Upper lobe of left lung (tissue), 6 donors: ENCODE measurements at regions not wholly inside any gene's neighbourhood (a gene's known extent, or its start where the extent isn't known, plus 50 kb on each side); places are given as distances from the start of the nearest gene placed in this dataset.

Experiments used
- ATAC-seq, 2 donors: fragments of 200-7000 bp; cut with Tn5 transposase; one replicate each; pipeline ENCODE4 v1.9.1; 2022; ENCODE audit warnings: mild to moderate bottlenecking in 2 of 2, moderate library complexity in 2 of 2; ENCODE audit not compliant: low FRiP score in 2 of 2
- DNase-seq, 2 donors: peaks; one replicate each; pipeline ENCODE4 v3.0.0-alpha.2; 2019 to 2020
- H3K27ac ChIP-seq, 4 donors: fragments of 200-600 bp; sonication (generic); one replicate each; pipeline ENCODE4 v1.5.1; 2016 to 2019
- H3K27me3 ChIP-seq, 4 donors: fragments of 200-600 bp; sonication (generic); one replicate each; pipeline ENCODE4 v1.5.1; 2017 to 2019
- H3K36me3 ChIP-seq, 4 donors: fragments of 200-600 bp; sonication (generic); one replicate each; pipeline ENCODE4 v1.5.1; 2016 to 2019
- H3K4me1 ChIP-seq, 4 donors: fragments of 200-600 bp; sonication (generic); one replicate each; pipeline ENCODE4 v1.5.1; 2018 to 2019
- H3K4me3 ChIP-seq, 4 donors: fragments of 200-600 bp; sonication (generic); one replicate each; pipeline ENCODE4 v1.5.1; 2017 to 2019; ENCODE audit warnings: mild to moderate bottlenecking in 2 of 4, moderate library complexity in 1 of 4
- H3K9me3 ChIP-seq, 4 donors: fragments of 200-600 bp; sonication (generic); one replicate each; pipeline ENCODE4 v1.5.1; 2018 to 2019
- EP300 ChIP-seq, 4 donors: sonication (generic); formaldehyde crosslinking; IDR thresholded peaks; one replicate each; pipeline ENCODE4 v1.5.1; 2017; ENCODE audit warnings: antibody characterized with exemption in 4 of 4, control low read depth in 2 of 4
- POLR2A ChIP-seq, 4 donors: fragments of 450-650 bp; IDR thresholded peaks; one replicate each; pipeline ENCODE4 v1.5.1; 2016 to 2017; ENCODE audit warnings: antibody characterized with exemption in 4 of 4, mild to moderate bottlenecking in 2 of 4
- POLR2AphosphoS5 ChIP-seq, 2 donors: sonication (generic); formaldehyde crosslinking; IDR thresholded peaks; one replicate each; pipeline ENCODE4 v1.5.1; 2017; ENCODE audit warnings: antibody characterized with exemption in 2 of 2
- whole genome bisulfite sequencing, 2 donors: methylation state at CpG; one replicate each; pipeline ENCODE4 v1.1.5; 2017 to 2018; 5-methylcytosine and 5-hydroxymethylcytosine counted together
- TF ChIP-seq, protein P1 (sequence below), 6 experiments: fragments of 450-650 bp in 4 of 6; fragments of 200-600 bp in 2 of 6; sonication (generic) in 2 of 6; IDR thresholded peaks; one replicate each; pipeline ENCODE4 v1.5.1; 2016 to 2019; ENCODE audit warnings: antibody characterized with exemption in 6 of 6
- donor health status: DM: no; HTN: no; CAD: no; lungs with moderate emphysema.
- donor health status: DM: no; HTN: yes; CAD: no; lungs with severe emphysema.

DNA sequence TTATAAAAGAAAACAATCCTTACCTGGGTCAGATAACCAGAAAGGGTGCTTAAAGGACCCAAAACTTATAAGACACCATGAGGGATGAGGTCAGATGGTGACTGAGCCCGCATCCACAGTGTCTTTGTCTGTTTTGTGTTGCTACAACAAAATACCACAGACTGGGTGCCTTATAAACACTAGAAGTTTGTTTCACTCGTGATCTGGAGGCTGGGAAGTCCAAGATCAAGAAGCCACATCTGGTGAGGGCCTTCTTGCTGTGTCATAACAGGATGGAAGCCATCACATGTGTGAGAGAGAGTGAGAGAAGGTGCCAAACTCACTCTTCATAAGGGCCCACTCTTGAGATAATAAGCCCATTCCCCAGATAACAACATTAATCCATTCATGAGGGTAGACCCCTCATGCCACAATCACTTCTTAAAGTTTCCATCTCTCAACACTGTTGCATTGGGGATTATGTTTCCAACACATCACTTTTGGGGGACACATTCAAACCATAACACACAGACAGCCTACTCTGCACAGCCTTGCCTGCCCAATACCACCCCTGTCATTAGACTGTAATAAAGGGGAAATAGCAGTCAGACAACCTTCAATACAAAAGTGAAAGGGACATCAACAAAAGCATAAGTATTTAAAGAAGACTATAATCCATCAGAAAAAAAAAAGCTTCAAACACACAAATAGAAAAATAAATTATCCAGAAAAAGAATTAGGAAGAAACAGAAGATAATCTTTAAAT, 249.8 kb downstream of the ANAPC1 start:
- ATAC-seq (no peak), DNase-seq (no peak)
- 67 to 69% methylated on average over 2 of the region's 2 CpGs for WGBS, 2 donors
- TF ChIP-seq POLR2A (IDR thresholded peaks at IDR 0.05) (no peak), EP300 (IDR thresholded peaks at IDR 0.05) (no peak), POLR2AphosphoS5 (IDR thresholded peaks at IDR 0.05) (no peak)
- TF ChIP-seq, protein P1, sequence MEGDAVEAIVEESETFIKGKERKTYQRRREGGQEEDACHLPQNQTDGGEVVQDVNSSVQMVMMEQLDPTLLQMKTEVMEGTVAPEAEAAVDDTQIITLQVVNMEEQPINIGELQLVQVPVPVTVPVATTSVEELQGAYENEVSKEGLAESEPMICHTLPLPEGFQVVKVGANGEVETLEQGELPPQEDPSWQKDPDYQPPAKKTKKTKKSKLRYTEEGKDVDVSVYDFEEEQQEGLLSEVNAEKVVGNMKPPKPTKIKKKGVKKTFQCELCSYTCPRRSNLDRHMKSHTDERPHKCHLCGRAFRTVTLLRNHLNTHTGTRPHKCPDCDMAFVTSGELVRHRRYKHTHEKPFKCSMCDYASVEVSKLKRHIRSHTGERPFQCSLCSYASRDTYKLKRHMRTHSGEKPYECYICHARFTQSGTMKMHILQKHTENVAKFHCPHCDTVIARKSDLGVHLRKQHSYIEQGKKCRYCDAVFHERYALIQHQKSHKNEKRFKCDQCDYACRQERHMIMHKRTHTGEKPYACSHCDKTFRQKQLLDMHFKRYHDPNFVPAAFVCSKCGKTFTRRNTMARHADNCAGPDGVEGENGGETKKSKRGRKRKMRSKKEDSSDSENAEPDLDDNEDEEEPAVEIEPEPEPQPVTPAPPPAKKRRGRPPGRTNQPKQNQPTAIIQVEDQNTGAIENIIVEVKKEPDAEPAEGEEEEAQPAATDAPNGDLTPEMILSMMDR (IDR thresholded peaks at IDR 0.05) = no peak
- Histone ChIP-seq H3K27me3 (no peaks in the 10 kb centered on the region), H3K36me3 (no peaks in the 10 kb centered on the region), H3K27ac (no peak overlapping the region), H3K9me3 (peaks cover 0 to 8% (median 3%) of the 10 kb centered on the region in 4 donors), H3K4me1 (peaks cover 0 to 5% (median 0%) of the 10 kb centered on the region in 4 donors), H3K4me3 (no peak overlapping the region)

GRCh38 chr2:111634995-111635538, 248.9 kb downstream of the ANAPC1 start:
- peaks cover 0 to 5% (median 0%) of the 10 kb centered on the region in 4 donors for H3K4me1 ChIP-seq
- peaks cover 0 to 6% (median 2%) of the 10 kb centered on the region in 4 donors for H3K9me3 ChIP-seq
- no peaks in the 10 kb centered on the region for H3K36me3 ChIP-seq
- H3K27ac ChIP-seq = no peak overlapping the region
- no peaks in the 10 kb centered on the region for H3K27me3 ChIP-seq
- H3K4me3 ChIP-seq = no peak overlapping the region
- TF ChIP-seq, protein P1 (IDR thresholded peaks at IDR 0.05) = no peak
- TF ChIP-seq POLR2AphosphoS5 (IDR thresholded peaks at IDR 0.05) (no peak), EP300 (IDR thresholded peaks at IDR 0.05) (no peak), POLR2A (IDR thresholded peaks at IDR 0.05) (no peak)
- DNase-seq (no peak), ATAC-seq (no peak)
- WGBS, 2 donors = 88 to 90% methylated on average over 4 of the region's 4 CpGs

DNA sequence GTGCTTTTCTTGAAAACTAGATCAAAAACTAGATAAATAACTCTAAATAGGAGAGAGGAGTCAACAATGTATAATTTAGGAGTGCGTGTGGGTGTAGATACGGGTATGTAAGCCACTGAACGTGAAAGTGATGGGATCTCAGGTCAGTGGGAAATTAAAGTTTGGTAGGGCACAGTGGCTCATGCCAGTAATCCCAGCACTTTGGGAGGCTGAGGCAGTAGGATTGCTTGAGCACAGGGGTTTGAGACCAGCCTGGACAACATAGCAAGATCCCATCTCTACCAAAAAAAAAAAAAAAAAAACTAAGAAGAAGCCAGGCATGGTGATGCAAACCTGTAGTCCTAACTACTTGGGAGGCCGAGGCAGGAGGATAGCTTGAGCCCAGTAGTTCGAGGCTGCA, 247.1 kb downstream of the ANAPC1 start:
- Histone ChIP-seq H3K4me1 (peaks cover 0 to 5% (median 0%) of the 10 kb centered on the region in 4 donors), H3K9me3 (peaks cover 0 to 5% (median 0%) of the 10 kb centered on the region in 4 donors), H3K36me3 (no peaks in the 10 kb centered on the region), H3K27ac (no peak overlapping the region), H3K27me3 (no peaks in the 10 kb centered on the region), H3K4me3 (no peak overlapping the region)
- no peak for DNase-seq
- WGBS, 2 donors = 91 to 95% methylated on average over 5 of the region's 5 CpGs
- ATAC-seq = no peak
- TF ChIP-seq, protein P1 (IDR thresholded peaks at IDR 0.05) = no peak
- TF ChIP-seq POLR2A (IDR thresholded peaks at IDR 0.05) (no peak), EP300 (IDR thresholded peaks at IDR 0.05) (no peak), POLR2AphosphoS5 (IDR thresholded peaks at IDR 0.05) (no peak)

DNA sequence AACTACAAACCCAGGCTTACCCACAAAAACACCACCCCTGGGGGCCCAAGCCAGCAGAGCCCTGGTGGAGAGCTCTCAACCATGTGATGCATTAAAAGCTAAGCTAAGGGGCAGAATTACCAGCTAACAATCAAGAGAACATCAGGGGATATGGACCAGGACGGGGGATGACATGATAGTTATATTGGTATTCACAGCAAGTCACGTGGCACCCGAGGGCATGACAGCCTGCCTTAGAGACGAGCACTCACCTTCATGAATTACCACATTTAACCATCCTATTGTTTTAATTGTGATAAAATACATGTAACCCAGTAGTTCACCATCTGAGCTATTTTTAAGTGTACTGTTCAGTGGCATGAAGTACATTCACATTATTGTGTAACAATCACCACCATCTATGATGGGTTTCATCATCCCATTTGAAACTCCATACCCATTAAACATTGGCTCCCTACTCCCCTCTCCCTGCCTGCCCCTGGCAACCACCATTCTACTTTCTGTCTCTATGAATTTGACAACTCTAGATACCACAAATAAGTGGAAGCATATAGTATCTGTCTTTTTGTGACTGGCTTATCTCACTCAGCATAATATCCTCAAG, 245.6 kb downstream of the ANAPC1 start:
- TF ChIP-seq EP300 (IDR thresholded peaks at IDR 0.05) = no peak
- no peak for TF ChIP-seq POLR2A (IDR thresholded peaks at IDR 0.05)
- no peak overlapping the region for H3K4me3 ChIP-seq
- H3K27me3 ChIP-seq = no peaks in the 10 kb centered on the region
- DNase-seq (no peak), ATAC-seq (no peak)
- H3K4me1 ChIP-seq = peaks cover 0 to 5% (median 0%) of the 10 kb centered on the region in 4 donors
- WGBS, 2 donors = 69 to 97% methylated on average over 4 of the region's 4 CpGs
- H3K9me3 ChIP-seq = peaks cover 0 to 5% (median 0%) of the 10 kb centered on the region in 4 donors
- no peaks in the 10 kb centered on the region for H3K36me3 ChIP-seq
- H3K27ac ChIP-seq = no peak overlapping the region

DNA sequence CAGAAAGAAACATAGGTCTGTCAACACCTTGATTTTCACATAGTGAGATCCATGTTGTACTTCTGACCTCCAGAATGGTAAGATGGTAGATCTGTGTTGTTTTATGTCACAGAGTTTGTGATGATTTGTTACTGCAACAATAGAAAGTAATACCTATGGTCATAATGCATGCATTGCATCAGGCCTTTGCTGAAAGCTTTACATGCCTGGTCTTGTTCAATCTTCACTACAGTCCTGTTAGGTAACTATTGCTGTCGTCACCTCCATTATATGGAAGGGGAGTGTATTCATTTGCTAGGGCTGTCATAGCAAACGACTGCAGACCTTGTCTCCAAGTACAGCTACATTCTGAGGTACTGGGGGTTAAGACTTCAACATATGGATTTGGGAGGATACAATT, 243.5 kb downstream of the ANAPC1 start:
- TF ChIP-seq EP300 (IDR thresholded peaks at IDR 0.05) = no peak
- TF ChIP-seq POLR2A (IDR thresholded peaks at IDR 0.05) = no peak
- TF ChIP-seq, protein P1 (IDR thresholded peaks at IDR 0.05) = no peak
- no peak for TF ChIP-seq POLR2AphosphoS5 (IDR thresholded peaks at IDR 0.05)
- Histone ChIP-seq H3K27me3 (no peaks in the 10 kb centered on the region), H3K27ac (peak overlapping the region in 1 of 4 donors; percentile 28), H3K4me1 (peaks cover 0 to 5% (median 0%) of the 10 kb centered on the region in 4 donors), H3K36me3 (no peaks in the 10 kb centered on the region), H3K9me3 (peaks cover 0 to 5% (median 0%) of the 10 kb centered on the region in 4 donors), H3K4me3 (no peak overlapping the region)
- ATAC-seq (no peak), DNase-seq (no peak)
- WGBS, 2 donors = 86% methylated on average over 2 of the region's 2 CpGs
